Panc1 (cell line): ENCODE measurements at regions not wholly inside any gene's neighbourhood (a gene's known extent, or its start where the extent isn't known, plus 50 kb on each side); places are given as distances from the start of the nearest gene placed in this dataset.

Experiments used
- ATAC-seq: fragments of 200-7000 bp; cut with Tn5 transposase; 2 replicates; pipeline ENCODE4 v1.9.1; 2020; ENCODE audit warnings: mild to moderate bottlenecking, moderate library complexity
- BruUV-seq: library from RNA; stranded (reverse); fragments of 400-500 nt; replicated peaks from 2 replicates; lab custom pipeline; 2021; lab: Mats Ljungman, UMichigan
- CTCF ChIA-PET: fragments of 300-600 bp; sonication (Branson Sonifier 250); formaldehyde crosslinking; loops from one replicate; lab custom pipeline; 2022; ENCODE audit warnings: antibody characterized with exemption; lab: Charles Lee
- POLR2A ChIA-PET: fragments of 300-600 bp; sonication (Branson Sonifier 250); formaldehyde crosslinking; loops from one replicate; lab custom pipeline; 2022; ENCODE audit warnings: antibody characterized with exemption; lab: Charles Lee
- DNase-seq: peaks from one replicate; pipeline ENCODE4 v3.0.0-alpha.2; 2010; ENCODE audit warnings: low read depth, low spot score
- H3K27ac ChIP-seq: 2 replicates; pipeline ENCODE4 v1.5.1; 2011; ENCODE audit warnings: mild to moderate bottlenecking, low read length, inconsistent platforms
- H3K27me3 ChIP-seq: fragments of 200-500 bp; sonication (Bioruptor generic); 2 replicates; pipeline ENCODE4 v1.6.0; 2014; ENCODE audit warnings: low read length, inconsistent platforms; ENCODE audit not compliant: control insufficient read depth, insufficient read depth
- H3K36me3 ChIP-seq: fragments of 200-500 bp; sonication (Bioruptor generic); 2 replicates; pipeline ENCODE4 v1.5.1; 2014; ENCODE audit warnings: inconsistent platforms, mild to moderate bottlenecking, low read length, moderate library complexity; ENCODE audit not compliant: control insufficient read depth, insufficient read depth
- H3K4me1 ChIP-seq: 2 replicates; pipeline ENCODE4 v1.5.1; 2011; ENCODE audit warnings: inconsistent platforms, mild to moderate bottlenecking, low read length, moderate library complexity; ENCODE audit not compliant: control insufficient read depth, insufficient read depth
- H3K4me3 ChIP-seq, 2 experiments: 2 replicates each; pipeline ENCODE4 v1.5.1; 2011 to 2012; ENCODE audit warnings: low read depth in 2 of 2, low read length in 2 of 2, mild to moderate bottlenecking in 2 of 2, inconsistent platforms in 1 of 2, moderate library complexity in 1 of 2
- H3K9me3 ChIP-seq: fragments of 200-500 bp; sonication (Bioruptor generic); 2 replicates; pipeline ENCODE4 v1.5.1; 2014; ENCODE audit warnings: low read depth, mild to moderate bottlenecking, inconsistent platforms, low read length, moderate library complexity; ENCODE audit not compliant: control insufficient read depth, insufficient read depth
- POLR2AphosphoS5 ChIP-seq: IDR thresholded peaks from 2 replicates; pipeline ENCODE4 v1.6.1; 2012; ENCODE audit warnings: mild to moderate bottlenecking, low read depth, low read length, moderate library complexity
- SIN3A ChIP-seq: IDR thresholded peaks from 2 replicates; pipeline ENCODE4 v1.6.1; 2012; ENCODE audit warnings: low read depth, mild to moderate bottlenecking, low read length, moderate library complexity, borderline replicate concordance; ENCODE audit not compliant: insufficient read depth
- TCF7L2 ChIP-seq: IDR thresholded peaks from 2 replicates; pipeline ENCODE4 v1.6.1; 2011; ENCODE audit warnings: mild to moderate bottlenecking, low read depth, low read length, inconsistent platforms
- in situ Hi-C: cut with HindIII; loops from 2 replicates; pipeline ENCODE4 v1.10.0; 2016; ENCODE audit warnings: low sequenced_read_pairs, low pct_unique_long_range_greater_than_20kb
- intact Hi-C: fragments of 100-400 bp; cut with micrococcal nuclease; formaldehyde crosslinking; loops from one replicate; pipeline ENCODE4 v1.10.0; 2022; ENCODE audit not compliant: unreplicated experiment
- TF ChIP-seq, protein P1 (sequence below): fragments of 450-650 bp; IDR thresholded peaks from 2 replicates; pipeline ENCODE4 v1.5.1; 2017; ENCODE audit warnings: mild to moderate bottlenecking
- TF ChIP-seq, protein P2 (sequence below), 2 experiments: IDR thresholded peaks; 2 replicates each; pipeline ENCODE4 v1.6.1; 2011 to 2012; ENCODE audit warnings: low read depth in 2 of 2, control low read depth in 1 of 2, low read length in 1 of 2, mild to moderate bottlenecking in 1 of 2, moderate library complexity in 1 of 2; ENCODE audit not compliant: insufficient read depth in 1 of 2

- ATAC-seq = no peak
- no peak overlapping the region for H3K4me3 ChIP-seq
- intact Hi-C loops (no loop called here), in situ Hi-C loops (no loop called here)
- no peaks in the 10 kb centered on the region for H3K36me3 ChIP-seq
- BruUV-seq = no TSS peak
- H3K27ac ChIP-seq = no peak overlapping the region
- ChIA-PET CTCF (no interaction called here), POLR2A (no interaction called here)
- no peaks in the 10 kb centered on the region for H3K4me1 ChIP-seq
- H3K9me3 ChIP-seq = no peaks in the 10 kb centered on the region
- H3K27me3 ChIP-seq = no peaks in the 10 kb centered on the region
- TF ChIP-seq, protein P1, sequence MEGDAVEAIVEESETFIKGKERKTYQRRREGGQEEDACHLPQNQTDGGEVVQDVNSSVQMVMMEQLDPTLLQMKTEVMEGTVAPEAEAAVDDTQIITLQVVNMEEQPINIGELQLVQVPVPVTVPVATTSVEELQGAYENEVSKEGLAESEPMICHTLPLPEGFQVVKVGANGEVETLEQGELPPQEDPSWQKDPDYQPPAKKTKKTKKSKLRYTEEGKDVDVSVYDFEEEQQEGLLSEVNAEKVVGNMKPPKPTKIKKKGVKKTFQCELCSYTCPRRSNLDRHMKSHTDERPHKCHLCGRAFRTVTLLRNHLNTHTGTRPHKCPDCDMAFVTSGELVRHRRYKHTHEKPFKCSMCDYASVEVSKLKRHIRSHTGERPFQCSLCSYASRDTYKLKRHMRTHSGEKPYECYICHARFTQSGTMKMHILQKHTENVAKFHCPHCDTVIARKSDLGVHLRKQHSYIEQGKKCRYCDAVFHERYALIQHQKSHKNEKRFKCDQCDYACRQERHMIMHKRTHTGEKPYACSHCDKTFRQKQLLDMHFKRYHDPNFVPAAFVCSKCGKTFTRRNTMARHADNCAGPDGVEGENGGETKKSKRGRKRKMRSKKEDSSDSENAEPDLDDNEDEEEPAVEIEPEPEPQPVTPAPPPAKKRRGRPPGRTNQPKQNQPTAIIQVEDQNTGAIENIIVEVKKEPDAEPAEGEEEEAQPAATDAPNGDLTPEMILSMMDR = no peak
- TF ChIP-seq, protein P2, sequence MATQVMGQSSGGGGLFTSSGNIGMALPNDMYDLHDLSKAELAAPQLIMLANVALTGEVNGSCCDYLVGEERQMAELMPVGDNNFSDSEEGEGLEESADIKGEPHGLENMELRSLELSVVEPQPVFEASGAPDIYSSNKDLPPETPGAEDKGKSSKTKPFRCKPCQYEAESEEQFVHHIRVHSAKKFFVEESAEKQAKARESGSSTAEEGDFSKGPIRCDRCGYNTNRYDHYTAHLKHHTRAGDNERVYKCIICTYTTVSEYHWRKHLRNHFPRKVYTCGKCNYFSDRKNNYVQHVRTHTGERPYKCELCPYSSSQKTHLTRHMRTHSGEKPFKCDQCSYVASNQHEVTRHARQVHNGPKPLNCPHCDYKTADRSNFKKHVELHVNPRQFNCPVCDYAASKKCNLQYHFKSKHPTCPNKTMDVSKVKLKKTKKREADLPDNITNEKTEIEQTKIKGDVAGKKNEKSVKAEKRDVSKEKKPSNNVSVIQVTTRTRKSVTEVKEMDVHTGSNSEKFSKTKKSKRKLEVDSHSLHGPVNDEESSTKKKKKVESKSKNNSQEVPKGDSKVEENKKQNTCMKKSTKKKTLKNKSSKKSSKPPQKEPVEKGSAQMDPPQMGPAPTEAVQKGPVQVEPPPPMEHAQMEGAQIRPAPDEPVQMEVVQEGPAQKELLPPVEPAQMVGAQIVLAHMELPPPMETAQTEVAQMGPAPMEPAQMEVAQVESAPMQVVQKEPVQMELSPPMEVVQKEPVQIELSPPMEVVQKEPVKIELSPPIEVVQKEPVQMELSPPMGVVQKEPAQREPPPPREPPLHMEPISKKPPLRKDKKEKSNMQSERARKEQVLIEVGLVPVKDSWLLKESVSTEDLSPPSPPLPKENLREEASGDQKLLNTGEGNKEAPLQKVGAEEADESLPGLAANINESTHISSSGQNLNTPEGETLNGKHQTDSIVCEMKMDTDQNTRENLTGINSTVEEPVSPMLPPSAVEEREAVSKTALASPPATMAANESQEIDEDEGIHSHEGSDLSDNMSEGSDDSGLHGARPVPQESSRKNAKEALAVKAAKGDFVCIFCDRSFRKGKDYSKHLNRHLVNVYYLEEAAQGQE (IDR thresholded peaks at IDR 0.05; ENCODE audit: insufficient read depth in 1 of 2, low read depth in 2 of 2, low read length in 1 of 2) = no peak
- TF ChIP-seq TCF7L2 = no peak
- TF ChIP-seq SIN3A = no peak
- no peak for TF ChIP-seq POLR2AphosphoS5
- DNase-seq = no peak
Measured at GRCh38 chr13:107585469-107586180, 629.7 kb downstream of the LIG4 start.

DNA sequence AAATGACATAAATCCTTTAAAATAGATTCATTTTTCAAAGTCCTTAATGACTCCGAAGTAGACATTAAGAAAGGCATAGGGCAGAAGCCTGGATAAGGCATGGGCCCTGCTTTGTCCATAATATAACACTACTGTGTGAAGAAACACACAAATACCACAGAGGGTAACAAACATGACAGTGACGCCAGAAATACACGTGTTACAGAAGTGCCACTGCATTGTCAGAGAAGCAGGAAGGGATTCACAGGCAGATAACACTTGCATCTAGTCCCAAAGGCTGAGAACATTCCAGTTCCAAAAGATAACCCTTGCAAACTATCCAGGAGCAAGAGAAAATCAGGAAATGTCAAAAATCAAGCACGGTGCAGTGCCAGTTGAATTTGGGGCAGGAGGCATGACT lies 633.2 kb downstream of the LIG4 start:
- Histone ChIP-seq H3K4me3 (no peak overlapping the region), H3K4me1 (no peaks in the 10 kb centered on the region), H3K27me3 (no peaks in the 10 kb centered on the region), H3K27ac (no peak overlapping the region), H3K36me3 (no peaks in the 10 kb centered on the region), H3K9me3 (no peaks in the 10 kb centered on the region)
- ChIA-PET POLR2A (no interaction called here), CTCF (no interaction called here)
- in situ Hi-C loops (no loop called here), intact Hi-C loops (no loop called here)
- ATAC-seq = no peak
- TF ChIP-seq SIN3A (no peak), TCF7L2 (no peak), POLR2AphosphoS5 (no peak)
- TF ChIP-seq, protein P1 = no peak
- TF ChIP-seq, protein P2 (IDR thresholded peaks at IDR 0.05; ENCODE audit: insufficient read depth in 1 of 2, low read depth in 2 of 2, low read length in 1 of 2) = no peak
- DNase-seq = no peak
- no TSS peak for BruUV-seq
